HFF-Myc (cell line): ENCODE measurements at regions not wholly inside any gene's neighbourhood (a gene's known extent, or its start where the extent isn't known, plus 50 kb on each side); places are given as distances from the start of the nearest gene placed in this dataset.

Source experiments
- DNase-seq: peaks from one replicate; pipeline ENCODE4 v3.0.0-alpha.2; 2011; ENCODE audit warnings: low read depth; ENCODE audit errors: extremely low read depth
- H3K4me3 ChIP-seq: replicated peaks from 2 replicates; pipeline ENCODE4 v1.5.1; 2011; ENCODE audit warnings: low read depth, mild to moderate bottlenecking, control low read depth, low read length
- TF ChIP-seq, protein P1 (sequence below): IDR thresholded peaks from 2 replicates; pipeline ENCODE4 v1.5.1; 2012; ENCODE audit warnings: mild to moderate bottlenecking, low read depth, low read length, control low read depth; ENCODE audit errors: missing control alignments

DNA sequence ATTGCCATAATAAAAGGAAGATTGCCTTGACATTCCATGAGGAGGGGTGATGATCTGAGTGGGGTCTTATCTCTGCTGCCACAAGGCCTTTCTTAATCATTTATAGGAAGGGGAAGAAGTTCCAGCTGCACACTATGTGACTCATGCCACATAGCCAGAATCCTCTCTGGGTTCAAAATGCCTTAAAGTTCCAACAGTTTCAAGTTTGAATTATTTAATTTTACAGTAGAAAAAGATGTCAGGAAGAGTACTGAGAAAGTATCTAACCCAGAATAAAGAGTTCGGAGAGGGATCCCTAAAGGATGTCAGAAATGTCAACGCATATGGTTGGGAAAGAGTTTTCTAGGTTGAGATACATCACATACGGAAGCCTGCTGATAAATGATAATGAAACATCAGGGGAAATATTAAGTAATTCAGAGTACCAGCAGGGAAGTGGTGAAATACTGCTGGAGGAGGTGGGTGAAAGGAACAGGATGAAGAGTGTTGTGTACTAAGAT, 999.9 kb downstream of the TSN start:
- TF ChIP-seq, protein P1, sequence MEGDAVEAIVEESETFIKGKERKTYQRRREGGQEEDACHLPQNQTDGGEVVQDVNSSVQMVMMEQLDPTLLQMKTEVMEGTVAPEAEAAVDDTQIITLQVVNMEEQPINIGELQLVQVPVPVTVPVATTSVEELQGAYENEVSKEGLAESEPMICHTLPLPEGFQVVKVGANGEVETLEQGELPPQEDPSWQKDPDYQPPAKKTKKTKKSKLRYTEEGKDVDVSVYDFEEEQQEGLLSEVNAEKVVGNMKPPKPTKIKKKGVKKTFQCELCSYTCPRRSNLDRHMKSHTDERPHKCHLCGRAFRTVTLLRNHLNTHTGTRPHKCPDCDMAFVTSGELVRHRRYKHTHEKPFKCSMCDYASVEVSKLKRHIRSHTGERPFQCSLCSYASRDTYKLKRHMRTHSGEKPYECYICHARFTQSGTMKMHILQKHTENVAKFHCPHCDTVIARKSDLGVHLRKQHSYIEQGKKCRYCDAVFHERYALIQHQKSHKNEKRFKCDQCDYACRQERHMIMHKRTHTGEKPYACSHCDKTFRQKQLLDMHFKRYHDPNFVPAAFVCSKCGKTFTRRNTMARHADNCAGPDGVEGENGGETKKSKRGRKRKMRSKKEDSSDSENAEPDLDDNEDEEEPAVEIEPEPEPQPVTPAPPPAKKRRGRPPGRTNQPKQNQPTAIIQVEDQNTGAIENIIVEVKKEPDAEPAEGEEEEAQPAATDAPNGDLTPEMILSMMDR: no peak
- DNase-seq: no peak
- H3K4me3 ChIP-seq: no peak overlapping the region

DNA sequence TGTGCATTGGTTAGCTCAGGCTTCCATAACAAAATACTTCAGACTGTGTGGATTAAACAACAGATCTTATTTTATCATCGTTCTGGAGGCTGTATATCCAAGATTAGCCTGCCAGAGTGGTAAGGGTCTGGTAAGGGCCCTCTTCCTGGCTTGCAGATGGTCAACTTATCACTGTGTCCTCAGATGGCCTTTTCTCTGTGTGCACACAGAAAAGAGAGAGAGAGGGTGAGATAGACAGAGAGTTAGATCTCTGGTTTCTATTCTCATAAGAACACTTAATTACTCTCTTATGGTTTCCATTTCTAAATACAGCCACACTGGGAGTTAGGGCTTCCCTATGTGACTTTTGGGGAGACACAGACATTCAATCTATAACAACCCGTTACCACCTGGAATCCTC, 1003.5 kb downstream of the TSN start:
- no peak overlapping the region for H3K4me3 ChIP-seq
- TF ChIP-seq, protein P1: no peak
- no peak for DNase-seq

DNA sequence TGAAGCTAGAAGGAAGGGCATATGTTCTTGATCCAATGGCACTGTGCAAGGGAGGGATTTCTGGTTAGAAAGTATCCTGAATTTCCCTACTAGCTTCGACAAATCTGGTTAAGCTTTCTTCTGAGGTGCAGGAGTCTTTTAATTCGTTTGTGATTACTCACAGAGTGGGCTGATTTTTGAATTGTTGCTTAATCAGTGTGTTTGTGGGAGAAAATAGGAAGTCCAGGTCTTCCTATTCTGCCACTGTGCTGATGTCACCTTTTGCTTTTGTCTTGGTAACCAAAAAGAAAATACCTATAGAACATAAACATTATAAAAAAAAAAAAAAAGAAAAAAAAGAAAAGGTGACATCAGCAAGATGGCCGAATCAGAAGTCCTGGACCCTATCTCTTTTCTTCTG, 1008.6 kb downstream of the TSN start:
- H3K4me3 ChIP-seq: no peak overlapping the region
- TF ChIP-seq, protein P1: no peak
- no peak for DNase-seq

DNA sequence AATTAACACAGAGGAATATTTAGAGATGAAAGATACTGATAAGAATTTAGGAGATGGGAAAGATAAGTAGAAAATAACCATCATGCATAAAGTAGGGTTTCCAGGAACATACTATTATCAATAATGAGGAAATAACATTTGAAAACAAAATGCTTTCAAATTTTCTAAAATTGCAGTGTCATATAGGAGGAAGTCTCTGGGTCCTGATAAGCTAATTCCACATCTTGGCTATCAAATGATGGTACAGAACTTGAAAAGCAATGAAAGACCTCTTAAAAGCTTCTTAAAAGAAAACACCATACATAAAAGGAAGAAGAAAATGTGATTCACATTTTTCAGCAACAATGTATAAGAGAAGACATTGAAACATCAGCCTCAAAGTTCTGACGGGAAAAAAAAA, 1024.8 kb downstream of the TSN start:
- TF ChIP-seq, protein P1: no peak
- no peak for DNase-seq
- no peak overlapping the region for H3K4me3 ChIP-seq

DNA sequence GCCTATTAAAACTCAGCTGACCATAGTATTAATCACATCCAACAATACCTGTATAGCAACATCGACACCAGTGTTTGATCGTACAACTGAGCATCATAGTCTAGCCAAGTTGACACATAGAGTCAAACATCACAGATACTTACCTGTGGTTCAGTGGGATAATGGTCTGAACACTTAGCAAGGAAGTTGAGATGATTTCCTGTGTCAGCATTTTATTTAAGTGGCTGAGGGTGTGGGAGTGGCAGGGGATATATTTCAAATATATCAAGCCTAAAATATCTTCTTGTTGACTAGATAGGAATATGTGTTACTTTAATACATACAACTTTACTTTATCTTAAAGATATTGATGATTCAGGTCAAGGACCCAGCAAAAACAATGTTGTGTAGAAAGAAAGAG, 1038.6 kb downstream of the TSN start:
- H3K4me3 ChIP-seq: no peak overlapping the region
- no peak for DNase-seq
- TF ChIP-seq, protein P1: no peak

GRCh38 chr2:122795763-122796162, 1040.3 kb downstream of the TSN start:
- TF ChIP-seq, protein P1: no peak
- DNase-seq: no peak
- H3K4me3 ChIP-seq: no peak overlapping the region

GRCh38 chr2:122799391-122799790, 1043.9 kb downstream of the TSN start:
- no peak for DNase-seq
- no peak overlapping the region for H3K4me3 ChIP-seq
- TF ChIP-seq, protein P1: no peak
